Liver (tissue), 3 donors: ENCODE measurements at regions not wholly inside any gene's neighbourhood (a gene's known extent, or its start where the extent isn't known, plus 50 kb on each side); places are given as distances from the start of the nearest gene placed in this dataset.

Source experiments
- CTCF ChIP-seq: fragments of 150-350 bp; IDR thresholded peaks from 2 replicates; pipeline ENCODE4 v1.5.1; 2017; ENCODE audit warnings: improper control_type of control experiment, low read depth, low read length; ENCODE audit not compliant: missing input control
- EGR1 ChIP-seq, 2 donors: IDR thresholded peaks; 2 replicates each; pipeline ENCODE4 v1.6.1; 2016 to 2018; ENCODE audit warnings: antibody characterized with exemption in 2 of 2, low read depth in 2 of 2
- JUND ChIP-seq, 2 donors: IDR thresholded peaks; 2 replicates each; pipeline ENCODE4 v1.6.1; 2016; ENCODE audit warnings: antibody characterized with exemption in 2 of 2
- NR2F2 ChIP-seq: IDR thresholded peaks from 2 replicates; pipeline ENCODE4 v1.6.1; 2016; ENCODE audit warnings: antibody characterized with exemption
- RAD21 ChIP-seq, 2 donors: IDR thresholded peaks; 2 replicates each; pipeline ENCODE4 v1.6.1; 2016; ENCODE audit warnings: antibody characterized with exemption in 2 of 2, mild to moderate bottlenecking in 2 of 2
- SP1 ChIP-seq: IDR thresholded peaks from 2 replicates; pipeline ENCODE4 v1.6.1; 2018; ENCODE audit warnings: antibody characterized with exemption, mild to moderate bottlenecking
- TAF1 ChIP-seq: conservative IDR thresholded peaks from 2 replicates; pipeline ENCODE4 v1.6.1; 2016; ENCODE audit warnings: antibody characterized with exemption, mild to moderate bottlenecking
- YY1 ChIP-seq: IDR thresholded peaks from 2 replicates; pipeline ENCODE4 v1.6.1; 2016; ENCODE audit warnings: antibody characterized with exemption, mild to moderate bottlenecking
- ZBTB33 ChIP-seq: IDR thresholded peaks from 2 replicates; pipeline ENCODE4 v1.6.1; 2016; ENCODE audit warnings: antibody characterized with exemption
- donor health status: healthy.
- donor health status: healthy.

GRCh38 chr7:51666266-51666665, 349.7 kb upstream of the COBL start:
- TF ChIP-seq ZBTB33 (no peak), JUND (IDR thresholded peaks at IDR 0.05) (no peak), YY1 (no peak), CTCF (no peak), TAF1 (no peak), RAD21 (IDR thresholded peaks at IDR 0.05) (no peak), EGR1 (IDR thresholded peaks at IDR 0.05; ENCODE audit: low read depth in 2 of 2) (no peak), NR2F2 (no peak), SP1 (no peak)
